ENCODE measurements at regions not wholly inside any gene's neighbourhood (a gene's known extent, or its start where the extent isn't known, plus 50 kb on each side); places are given as distances from the start of the nearest gene placed in this dataset.

DNA sequence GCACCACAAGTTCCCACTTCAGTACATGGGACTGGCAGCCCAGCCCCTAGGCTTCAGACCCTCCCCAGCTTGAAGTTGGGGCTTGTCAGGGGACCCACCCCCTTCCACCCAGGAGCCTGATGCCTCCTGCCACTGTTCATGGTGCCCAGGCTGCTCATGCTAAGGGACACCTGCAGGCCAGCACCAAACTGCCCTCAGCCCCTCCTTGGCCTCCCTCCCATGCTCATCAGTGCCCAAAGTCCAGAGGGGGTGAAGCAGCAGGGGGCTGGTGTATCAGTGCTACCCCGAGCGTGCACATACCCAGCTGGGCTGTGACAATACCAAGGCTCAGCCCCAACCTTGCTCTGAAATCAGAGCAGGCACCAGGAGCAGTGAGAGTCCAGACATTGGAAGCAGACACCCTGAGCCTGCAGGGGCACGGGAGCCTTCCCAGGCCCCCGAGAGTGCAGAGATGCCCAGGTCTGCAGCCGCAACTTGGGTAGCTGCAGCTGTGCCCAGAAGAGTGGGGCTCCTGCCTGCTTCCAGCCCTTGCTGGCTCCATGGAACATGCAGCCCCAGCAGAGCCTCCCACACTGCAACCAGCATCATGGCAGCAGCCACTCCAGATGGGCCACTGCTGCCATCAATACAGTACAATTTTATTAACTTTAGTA is 79.0 kb downstream of the MTERF1 start:
- Histone ChIP-seq H3K27me3 (no peaks in the 10 kb centered on the region), H3K27ac (no peak overlapping the region), H3K9me3 (no peaks in the 10 kb centered on the region), H3K4me3 (no peak overlapping the region), H3K36me3 (replicated peaks in 1 of 2; ENCODE audit: insufficient read depth in 1 of 2, low read depth in 2 of 2) (no peaks in the 10 kb centered on the region), H3K4me1 (no peaks in the 10 kb centered on the region)
- 94 to 100% methylated on average over 1 to 5 of the region's 5 CpGs for WGBS, 2 donors
- no peak for ATAC-seq
- intact Hi-C loops (cut with DNase I) = no loop called here
- DNase-seq = no peak
- TF ChIP-seq POLR2A (IDR thresholded peaks at IDR 0.05) = no peak
- TF ChIP-seq, protein P1, sequence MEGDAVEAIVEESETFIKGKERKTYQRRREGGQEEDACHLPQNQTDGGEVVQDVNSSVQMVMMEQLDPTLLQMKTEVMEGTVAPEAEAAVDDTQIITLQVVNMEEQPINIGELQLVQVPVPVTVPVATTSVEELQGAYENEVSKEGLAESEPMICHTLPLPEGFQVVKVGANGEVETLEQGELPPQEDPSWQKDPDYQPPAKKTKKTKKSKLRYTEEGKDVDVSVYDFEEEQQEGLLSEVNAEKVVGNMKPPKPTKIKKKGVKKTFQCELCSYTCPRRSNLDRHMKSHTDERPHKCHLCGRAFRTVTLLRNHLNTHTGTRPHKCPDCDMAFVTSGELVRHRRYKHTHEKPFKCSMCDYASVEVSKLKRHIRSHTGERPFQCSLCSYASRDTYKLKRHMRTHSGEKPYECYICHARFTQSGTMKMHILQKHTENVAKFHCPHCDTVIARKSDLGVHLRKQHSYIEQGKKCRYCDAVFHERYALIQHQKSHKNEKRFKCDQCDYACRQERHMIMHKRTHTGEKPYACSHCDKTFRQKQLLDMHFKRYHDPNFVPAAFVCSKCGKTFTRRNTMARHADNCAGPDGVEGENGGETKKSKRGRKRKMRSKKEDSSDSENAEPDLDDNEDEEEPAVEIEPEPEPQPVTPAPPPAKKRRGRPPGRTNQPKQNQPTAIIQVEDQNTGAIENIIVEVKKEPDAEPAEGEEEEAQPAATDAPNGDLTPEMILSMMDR (IDR thresholded peaks at IDR 0.05) = no peak

DNA sequence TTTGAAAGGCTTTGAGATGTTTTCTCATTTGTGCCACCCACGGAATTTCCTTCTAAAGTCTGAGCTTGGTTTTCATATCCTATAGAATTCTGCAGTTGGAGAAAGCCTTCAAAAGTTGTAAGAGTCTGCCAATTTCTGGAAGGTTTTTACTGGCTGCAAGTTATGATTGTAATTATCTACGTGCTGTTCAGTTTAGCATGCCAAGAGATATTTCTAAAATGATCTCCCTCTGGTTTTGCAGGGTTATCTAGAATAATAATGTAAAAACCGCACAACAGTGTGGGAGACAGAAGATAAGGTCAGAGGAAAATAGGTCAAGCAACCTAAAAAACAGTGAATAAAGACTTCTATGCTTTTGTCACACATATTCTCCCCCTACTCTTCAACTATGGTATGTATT is 69.3 kb downstream of the MTERF1 start:
- TF ChIP-seq POLR2A (IDR thresholded peaks at IDR 0.05) = no peak
- TF ChIP-seq, protein P1 (IDR thresholded peaks at IDR 0.05) = no peak
- no peak for ATAC-seq
- Histone ChIP-seq H3K4me1 (no peaks in the 10 kb centered on the region), H3K27ac (no peak overlapping the region), H3K27me3 (no peaks in the 10 kb centered on the region), H3K4me3 (no peak overlapping the region), H3K9me3 (no peaks in the 10 kb centered on the region), H3K36me3 (replicated peaks in 1 of 2; ENCODE audit: insufficient read depth in 1 of 2, low read depth in 2 of 2) (no peaks in the 10 kb centered on the region)
- DNase-seq = no peak
- WGBS, 2 donors = 49 to 63% methylated on average over 3 of the region's 3 CpGs
- intact Hi-C loops (cut with DNase I) = no loop called here

DNA sequence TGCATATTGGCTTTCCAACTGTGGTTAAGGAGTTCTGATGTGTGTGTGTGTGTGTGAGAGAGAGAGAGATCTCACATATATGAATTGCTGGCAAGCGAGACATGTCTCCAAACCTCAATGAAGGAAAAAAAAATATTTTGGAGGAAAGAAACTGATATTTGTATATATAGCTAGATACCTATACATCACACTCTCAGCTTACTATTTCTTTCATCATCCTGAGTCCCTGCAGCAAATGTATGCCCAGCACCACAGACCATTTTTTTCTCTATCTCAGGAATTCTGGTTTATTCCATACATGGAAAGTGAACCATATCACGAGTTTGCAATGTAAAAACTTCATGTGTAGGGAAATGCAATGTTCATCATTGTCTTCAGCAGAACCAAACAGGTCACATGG is 68.9 kb downstream of the MTERF1 start:
- DNase-seq (no peak), ATAC-seq (no peak)
- intact Hi-C loops (cut with DNase I) = no loop called here
- no peaks in the 10 kb centered on the region for H3K9me3 ChIP-seq
- H3K36me3 ChIP-seq (replicated peaks in 1 of 2; ENCODE audit: insufficient read depth in 1 of 2, low read depth in 2 of 2) = no peaks in the 10 kb centered on the region
- 67 to 69% methylated on average over 2 of the region's 2 CpGs for WGBS, 2 donors
- H3K4me3 ChIP-seq = no peak overlapping the region
- no peaks in the 10 kb centered on the region for H3K27me3 ChIP-seq
- no peak for TF ChIP-seq POLR2A (IDR thresholded peaks at IDR 0.05)
- TF ChIP-seq, protein P1 (IDR thresholded peaks at IDR 0.05) = no peak
- H3K4me1 ChIP-seq = no peaks in the 10 kb centered on the region
- H3K27ac ChIP-seq = no peak overlapping the region

DNA sequence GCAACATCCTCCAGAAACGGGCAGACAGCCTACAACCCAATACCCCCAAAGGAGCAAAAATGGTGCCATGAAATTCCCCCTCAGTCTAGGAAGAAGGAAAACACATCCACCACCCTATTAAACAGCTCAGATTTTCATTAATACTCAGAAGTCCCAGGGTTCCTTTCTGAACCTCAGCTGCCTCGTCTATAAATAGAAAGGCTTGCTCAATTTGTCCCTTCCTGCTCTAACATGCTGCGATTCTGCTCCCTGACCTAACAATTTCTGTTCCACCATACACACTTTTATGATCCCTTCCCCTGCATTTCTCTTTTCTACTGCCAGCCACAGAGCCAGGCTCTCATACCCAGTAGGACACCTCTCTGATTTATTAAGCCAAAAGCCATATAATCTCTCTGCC is 68.1 kb downstream of the MTERF1 start:
- Histone ChIP-seq H3K4me1 (no peaks in the 10 kb centered on the region), H3K27ac (no peak overlapping the region), H3K27me3 (no peaks in the 10 kb centered on the region), H3K9me3 (no peaks in the 10 kb centered on the region), H3K36me3 (replicated peaks in 1 of 2; ENCODE audit: insufficient read depth in 1 of 2, low read depth in 2 of 2) (no peaks in the 10 kb centered on the region), H3K4me3 (no peak overlapping the region)
- WGBS, 2 donors = 62 to 72% methylated on average over 3 of the region's 3 CpGs
- ATAC-seq (no peak), DNase-seq (no peak)
- intact Hi-C loops (cut with DNase I) = no loop called here
- TF ChIP-seq, protein P1 (IDR thresholded peaks at IDR 0.05) = no peak
- no peak for TF ChIP-seq POLR2A (IDR thresholded peaks at IDR 0.05)

DNA sequence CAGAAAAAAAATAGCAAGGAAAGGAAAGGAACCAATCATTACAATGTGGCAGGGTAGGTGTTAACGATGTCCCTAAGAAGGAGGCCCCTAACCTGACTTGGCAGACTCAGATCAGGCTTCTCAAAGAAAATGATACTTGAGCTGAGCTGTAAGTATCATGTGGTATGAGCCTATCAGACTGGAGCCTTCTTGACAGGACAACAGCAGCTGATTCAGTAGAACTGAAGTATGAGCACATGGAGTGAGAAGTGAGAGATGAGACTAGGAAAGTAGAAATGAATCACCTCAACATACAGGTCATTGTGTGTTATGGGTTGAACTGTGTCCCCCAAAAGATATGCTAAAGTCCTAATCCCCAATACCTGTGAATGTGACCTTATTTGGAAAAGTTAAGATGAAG is 66.3 kb downstream of the MTERF1 start:
- 81 to 93% methylated on average over 1 of the region's 1 CpG for WGBS, 2 donors
- Histone ChIP-seq H3K36me3 (replicated peaks in 1 of 2; ENCODE audit: insufficient read depth in 1 of 2, low read depth in 2 of 2) (no peaks in the 10 kb centered on the region), H3K27ac (no peak overlapping the region), H3K9me3 (no peaks in the 10 kb centered on the region), H3K27me3 (no peaks in the 10 kb centered on the region), H3K4me1 (no peaks in the 10 kb centered on the region), H3K4me3 (no peak overlapping the region)
- DNase-seq (no peak), ATAC-seq (no peak)
- TF ChIP-seq, protein P1 (IDR thresholded peaks at IDR 0.05) = no peak
- TF ChIP-seq POLR2A (IDR thresholded peaks at IDR 0.05) = no peak
- intact Hi-C loops (cut with DNase I) = no loop called here
